ENCODE measurements at regions not wholly inside any gene's neighbourhood (a gene's known extent, or its start where the extent isn't known, plus 50 kb on each side); places are given as distances from the start of the nearest gene placed in this dataset.

GRCh38 chr5:73231246-73231778 lies 58.3 kb downstream of the TMEM174 start:
- TF ChIP-seq CTCF (IDR thresholded peaks at IDR 0.05; ENCODE audit: low read depth, low read length, poor library complexity, severe bottlenecking): no peak
- no peak for TF ChIP-seq EZH2phosphoT487 (IDR thresholded peaks at IDR 0.05; ENCODE audit: borderline replicate concordance, low read length)
